Fibroblast of upper back skin (primary cell): ENCODE measurements at regions not wholly inside any gene's neighbourhood (a gene's known extent, or its start where the extent isn't known, plus 50 kb on each side); places are given as distances from the start of the nearest gene placed in this dataset.
"Not testable (repeated sequence)": the region's sequence is repeated elsewhere in the genome, so short reads cannot be mapped to it uniquely, and the experiment has no call there.

Source experiments
- DNase-seq: peaks from one replicate; pipeline ENCODE4 v3.0.0-alpha.2; 2013

DNA sequence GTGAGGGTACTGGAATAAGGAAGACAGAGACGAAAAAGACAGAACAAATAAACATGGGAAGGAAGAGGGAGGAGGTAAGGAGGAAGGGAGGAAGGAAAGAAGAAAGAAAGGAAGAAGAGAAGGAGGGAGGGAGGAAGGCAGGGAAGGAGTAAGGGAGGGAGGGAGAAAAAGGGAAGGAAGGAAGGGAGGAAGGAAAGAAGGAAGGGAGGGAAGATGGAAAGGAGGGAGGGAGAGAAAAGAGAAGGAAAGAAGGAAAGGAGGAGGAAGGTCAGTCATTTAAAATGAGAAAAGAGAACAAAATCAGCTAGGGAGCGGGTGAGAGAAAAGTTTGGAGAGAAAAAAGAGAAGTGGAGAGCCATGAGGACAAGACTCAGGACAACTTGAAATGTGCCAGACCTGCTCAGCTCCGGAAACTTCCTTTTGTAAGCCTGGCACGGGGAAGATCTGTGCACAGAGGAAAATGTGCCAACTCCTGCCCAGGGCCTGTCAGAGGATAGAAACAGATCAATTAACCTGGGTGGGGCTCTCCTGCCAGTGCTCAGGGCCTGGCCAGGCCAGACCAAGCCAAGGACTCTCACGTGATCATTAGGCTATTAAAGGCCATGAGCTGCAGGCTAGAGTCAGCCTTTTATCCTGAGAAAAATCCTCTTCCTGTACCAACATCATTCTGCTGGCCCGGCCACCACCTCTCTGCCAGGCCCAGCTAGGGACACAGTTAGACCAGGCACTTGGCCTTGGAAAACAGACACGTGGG is 50.1 kb upstream of the BCL6 start:
- DNase-seq, result no peak

DNA sequence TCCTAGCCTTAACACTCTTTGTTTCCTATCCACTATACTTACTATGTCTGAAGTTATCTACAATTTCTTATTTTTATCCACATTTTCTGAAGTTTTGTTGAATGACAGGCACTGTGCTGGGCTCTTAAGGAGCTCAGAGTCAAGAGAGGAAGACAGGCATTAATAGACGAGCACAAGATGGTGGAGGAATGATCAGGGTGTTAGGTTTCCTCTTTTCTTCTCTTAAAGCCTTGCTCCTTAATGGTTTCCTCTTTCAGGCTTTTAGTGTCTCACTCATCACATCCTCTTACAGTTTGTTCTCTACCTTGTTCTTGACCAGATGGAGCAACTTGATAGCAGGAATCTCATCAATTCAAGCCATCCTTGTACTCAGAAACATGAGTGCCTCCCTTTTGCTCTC is 52.9 kb upstream of the BCL6 start:
- DNase-seq, result no peak

DNA sequence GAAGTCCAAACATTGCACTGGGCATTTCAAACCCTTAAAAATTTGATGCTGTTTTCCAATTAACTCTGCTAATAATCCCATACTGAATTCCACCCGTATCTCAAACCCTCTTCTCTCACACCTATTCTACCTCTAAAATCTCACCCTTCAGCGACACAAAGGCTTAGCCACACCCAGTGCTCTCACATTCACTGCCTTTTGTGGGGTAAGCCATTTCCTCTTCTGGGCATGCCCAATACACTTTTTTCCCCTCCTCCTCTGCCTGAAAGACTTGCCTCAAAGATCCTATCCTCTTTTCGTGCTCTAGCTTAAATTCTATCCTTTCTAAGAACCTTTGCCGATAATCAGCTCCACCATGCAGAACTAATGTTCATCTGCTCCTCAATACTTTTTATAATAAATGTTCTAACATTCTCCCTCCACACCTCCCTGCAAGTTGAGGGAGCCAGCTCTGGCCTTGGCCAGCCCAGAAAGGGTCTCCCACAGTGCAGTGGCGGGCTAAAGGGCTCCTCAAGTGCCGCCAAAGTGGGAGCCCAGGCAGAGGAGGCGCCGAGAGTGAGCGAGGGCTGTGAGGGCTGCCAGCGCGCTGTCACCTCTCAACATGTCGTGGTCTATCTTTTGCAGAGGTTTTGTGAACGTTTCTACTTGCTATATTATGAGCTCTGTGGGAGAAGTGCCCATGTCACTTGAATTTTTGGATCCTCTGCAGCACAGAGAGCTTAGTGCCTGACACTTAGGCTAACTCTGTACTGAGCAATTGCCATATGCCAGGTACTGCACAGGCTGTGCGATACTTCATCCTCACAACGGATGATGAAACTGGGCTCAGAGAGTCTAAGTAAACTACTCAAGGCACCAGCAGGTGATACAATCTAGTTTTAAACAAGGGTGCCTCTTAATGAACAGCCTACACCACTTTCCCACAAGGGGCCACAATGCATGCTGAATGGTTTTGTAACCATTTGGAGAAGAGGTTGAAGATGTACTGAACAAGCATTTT is 53.6 kb upstream of the BCL6 start:
- DNase-seq, result no peak

DNA sequence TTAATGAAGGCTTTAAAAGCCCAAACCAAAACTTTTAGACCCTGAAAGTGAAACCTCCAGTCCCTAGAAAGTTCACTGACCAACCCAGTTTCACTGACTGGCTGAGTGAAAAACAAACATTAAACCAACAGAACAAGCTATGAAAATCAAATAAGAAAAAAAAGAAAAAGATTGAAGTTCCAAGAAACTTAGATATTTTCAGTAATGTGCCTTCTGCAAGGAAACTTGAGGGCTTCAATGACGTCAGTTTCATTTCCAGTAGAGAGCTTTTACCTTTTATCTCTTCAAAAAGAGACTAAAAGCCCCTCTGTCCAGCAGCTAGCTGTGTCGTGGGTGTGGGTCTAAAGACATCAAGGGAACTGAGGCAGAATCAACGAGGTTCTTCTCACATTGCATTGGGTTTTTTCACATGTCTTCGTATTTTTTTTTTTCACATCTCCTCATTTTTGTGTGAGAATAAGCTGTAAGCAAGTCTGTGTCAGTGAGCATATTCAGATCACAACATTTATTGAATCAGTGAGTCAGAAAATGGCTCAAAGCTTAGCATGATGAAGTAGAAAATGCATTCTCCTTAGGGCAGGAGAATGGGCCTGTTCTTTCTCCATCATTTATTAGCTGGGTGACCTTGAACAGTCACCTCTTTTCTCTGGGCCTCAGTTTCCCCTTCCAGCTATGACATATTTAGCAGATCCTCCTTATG is 54.8 kb upstream of the BCL6 start:
- DNase-seq, result no peak

DNA sequence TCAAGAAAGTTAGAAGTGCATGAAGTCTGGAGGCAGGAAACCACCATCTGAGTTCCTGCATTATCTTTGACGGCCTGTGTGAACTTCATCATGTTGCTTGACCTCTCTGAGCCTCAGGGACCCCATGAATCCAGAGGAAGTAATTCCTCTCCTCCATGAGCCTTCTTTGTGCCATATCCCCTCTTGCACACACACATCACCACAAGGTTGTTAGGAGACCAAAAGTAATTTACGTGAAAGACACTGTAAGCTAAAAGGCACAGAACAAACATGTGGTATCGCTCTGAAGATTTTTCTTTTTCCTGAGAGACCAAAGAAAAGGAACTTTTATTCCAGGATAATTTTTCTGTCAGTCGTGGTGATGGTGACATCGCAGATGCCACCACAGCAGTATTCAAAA is 55.9 kb upstream of the BCL6 start:
- DNase-seq, result no peak

DNA sequence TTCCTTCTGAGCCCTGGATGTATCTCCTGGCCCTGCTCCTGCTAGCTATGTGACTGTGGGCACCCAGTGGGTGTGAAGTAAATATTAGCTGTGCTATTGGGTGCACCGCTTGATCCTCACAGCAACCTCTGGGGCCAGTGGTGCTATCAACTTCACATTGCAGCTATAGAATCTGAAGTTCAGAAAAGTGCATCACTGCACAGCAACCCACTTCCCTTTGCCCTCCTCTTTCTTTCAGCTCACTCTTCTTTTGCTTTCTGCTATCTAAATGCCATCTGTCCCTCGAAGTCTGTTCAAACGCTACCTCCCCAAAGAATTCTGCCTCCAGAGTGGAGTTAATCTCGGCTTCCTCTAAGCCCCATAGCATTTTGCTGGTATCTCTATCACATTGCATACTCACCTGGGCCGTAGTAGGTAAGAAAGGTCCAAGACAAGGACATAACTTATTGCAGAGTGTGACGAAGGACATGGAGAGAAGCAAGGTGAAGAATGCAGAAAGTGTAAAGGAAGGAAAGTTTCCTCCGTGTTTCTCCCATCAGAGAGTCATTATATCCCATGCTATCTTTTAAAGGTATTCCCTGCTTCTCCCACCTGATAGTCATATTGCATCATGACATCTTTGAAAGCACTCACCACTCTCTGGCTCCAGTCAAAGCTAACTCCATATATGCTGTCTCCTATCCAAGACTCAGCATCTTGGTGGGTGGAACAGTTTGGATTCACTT is 57.1 kb upstream of the BCL6 start:
- no peak for DNase-seq

DNA sequence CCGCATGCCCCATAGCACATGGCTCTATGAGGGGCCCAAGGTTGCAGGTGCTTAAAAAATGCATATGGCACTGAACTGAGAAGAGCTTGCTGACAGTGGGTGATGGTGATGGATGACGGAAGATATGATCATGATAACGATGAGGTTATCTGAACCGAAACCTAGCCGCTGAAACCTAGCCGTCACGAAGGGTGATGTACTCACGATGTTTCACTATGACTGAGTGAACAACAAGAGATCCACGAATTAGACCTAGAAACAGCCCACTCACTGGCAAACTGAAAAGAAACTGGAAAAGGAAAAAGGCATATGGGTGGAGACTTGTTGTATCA is 57.6 kb upstream of the BCL6 start:
- DNase-seq, result no peak

DNA sequence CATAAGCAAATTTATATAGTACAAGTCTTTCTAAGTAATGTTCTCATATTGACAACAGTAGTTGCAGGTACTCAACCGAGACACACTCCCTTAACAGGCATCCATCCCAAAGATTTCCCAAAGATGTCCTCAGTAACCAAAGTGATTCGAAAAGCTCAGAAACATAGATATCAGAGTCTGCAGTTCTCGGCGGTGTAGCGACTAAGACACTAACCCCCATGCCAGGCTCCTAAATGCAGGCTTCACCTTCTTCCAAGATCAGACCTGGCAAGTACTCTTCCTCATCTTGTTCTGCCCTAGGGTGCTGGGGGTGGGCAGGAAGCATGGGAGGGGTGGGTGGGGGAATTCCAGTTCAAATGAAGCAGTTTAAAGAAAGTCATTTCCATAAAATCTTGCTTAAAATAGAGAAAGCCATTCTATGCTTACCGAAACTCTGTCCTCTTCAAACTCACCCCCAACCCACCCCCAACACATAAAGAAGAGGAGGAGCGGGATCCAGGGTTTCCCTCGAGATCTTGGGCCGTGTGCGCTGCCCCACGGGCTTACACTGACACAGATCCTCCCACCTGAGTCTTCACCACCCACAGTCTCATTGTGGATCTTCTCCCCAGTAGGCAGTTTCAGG is 59.0 kb upstream of the BCL6 start:
- DNase-seq, result no peak

DNA sequence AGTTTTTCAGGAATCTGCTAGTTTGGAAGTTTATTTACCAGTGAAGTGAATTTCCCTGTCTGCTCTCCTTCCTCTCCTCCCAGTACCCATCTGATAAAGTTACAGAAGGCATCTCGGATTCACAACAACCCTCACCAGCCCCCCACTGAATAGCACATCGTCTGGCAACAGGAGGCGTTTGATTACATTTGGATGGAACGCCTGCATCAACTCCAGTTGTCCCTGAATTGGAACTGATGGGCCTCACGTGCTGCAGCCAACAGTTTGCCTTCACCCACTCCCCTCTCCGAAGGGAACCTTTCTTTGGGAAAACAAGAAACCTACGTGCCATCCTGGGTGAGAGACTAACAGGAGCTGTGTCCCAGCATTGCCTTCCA is 59.5 kb upstream of the BCL6 start:
- no peak for DNase-seq

DNA sequence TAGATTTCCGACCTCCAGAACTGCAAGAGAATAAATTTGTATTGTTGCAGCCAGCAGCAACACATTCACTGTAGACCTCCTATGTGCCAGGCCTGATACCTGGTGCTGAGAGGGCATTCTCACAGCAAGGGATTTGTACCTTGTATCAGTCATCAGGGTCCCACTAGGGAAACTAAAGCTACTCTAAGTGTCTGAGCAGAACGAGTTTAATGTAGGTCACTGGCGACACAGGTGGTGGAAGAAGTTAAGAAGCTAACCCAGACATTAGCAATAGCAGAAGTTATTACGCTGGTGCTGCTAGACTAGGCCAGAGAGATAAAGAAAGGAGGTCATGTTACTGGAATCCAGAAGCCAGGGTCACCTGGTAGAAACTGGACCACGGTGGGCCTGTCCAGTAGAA is 60.5 kb upstream of the BCL6 start:
- DNase-seq, result no peak

DNA sequence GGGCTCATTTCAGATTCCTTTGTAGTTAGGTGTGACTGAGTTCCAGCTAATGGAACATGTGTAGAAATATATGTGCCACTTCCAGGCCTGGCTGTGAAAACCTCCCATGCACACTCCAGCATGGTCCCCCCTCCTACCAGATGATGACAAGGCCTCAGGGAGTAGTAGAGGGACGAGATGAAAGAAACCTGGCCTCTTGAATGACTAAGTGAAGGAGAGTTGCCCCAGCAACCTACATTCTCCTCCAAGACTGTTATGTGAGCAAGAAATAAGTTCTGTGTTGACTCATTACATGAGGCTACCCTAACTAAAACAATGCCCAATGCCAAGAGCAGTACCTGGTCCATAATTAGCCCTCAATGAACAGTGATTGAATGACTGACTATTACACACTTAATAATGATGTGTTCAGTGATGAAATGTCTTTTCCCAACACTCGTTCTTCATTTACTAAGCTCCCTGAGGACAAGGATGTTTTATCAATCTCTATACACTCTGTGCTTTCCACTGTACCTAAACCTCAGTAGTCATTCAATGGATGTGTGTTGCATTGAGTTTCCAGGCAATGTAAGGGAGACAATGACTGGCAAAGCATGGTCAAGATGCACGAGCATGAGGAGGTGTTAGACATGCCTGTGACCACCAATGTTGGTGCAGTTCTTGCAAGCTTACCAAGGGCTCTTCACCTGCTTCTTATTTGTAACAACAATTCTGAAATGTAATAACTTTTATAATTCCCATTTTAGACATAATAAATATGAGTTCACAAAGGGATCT is 62.0 kb upstream of the BCL6 start:
- peak; percentile 64 for DNase-seq

DNA sequence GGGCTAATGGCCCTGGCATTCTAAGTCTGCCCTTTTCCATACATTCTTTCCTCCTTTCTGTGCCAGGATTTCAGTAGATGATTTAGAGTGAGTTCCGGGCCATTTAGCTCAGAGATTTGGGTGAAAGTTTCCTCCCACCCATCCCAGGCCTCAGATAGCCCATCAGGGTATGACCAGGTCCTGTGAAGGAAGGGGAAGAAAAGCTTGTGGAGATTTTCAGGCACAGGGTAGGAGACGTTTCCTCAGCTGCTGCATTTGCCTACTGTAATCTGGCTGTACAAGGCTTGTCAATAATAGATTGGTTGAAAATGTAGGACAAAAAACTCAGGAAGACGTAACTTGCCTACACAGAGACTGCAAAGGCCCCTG is 63.2 kb upstream of the BCL6 start:
- DNase-seq, result no peak

DNA sequence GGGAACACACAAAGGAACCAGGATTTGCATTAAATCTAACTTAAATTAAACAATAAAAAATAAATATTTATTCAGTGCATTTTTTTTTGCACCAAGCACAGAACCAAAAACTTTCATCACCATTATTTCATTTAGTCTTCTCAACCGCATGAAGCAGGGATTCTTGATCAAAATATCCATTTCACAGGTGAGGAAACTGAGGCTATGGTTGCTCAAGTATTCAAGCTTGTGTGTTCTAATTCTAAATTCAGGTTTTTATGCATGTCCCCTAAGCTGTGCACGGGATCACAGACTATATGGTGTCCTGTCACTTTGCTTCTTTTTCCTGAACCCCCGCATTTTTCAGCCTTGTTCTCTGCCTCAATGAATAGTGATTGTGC is 64.3 kb upstream of the BCL6 start:
- no peak for DNase-seq

DNA sequence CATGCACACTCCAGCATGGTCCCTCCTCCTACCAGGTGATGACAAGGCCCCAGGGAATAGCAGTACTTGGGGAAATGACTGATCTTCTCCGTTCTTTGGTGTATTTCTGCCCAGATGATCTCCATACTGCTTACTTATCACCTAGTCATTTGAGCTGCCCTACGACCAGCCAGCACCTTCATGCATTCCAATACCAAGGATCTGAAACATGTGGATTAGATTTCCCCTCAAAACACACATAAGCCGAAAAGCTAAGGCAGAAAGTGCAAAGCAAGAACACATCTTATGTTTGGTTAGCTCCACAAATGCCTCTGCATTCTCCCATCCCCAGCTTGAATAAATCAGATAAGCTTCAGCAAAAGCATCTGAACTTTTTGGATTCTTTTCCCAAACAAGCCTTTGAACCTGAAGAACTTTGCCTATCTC is 64.8 kb upstream of the BCL6 start:
- DNase-seq, result peak; percentile 31

DNA sequence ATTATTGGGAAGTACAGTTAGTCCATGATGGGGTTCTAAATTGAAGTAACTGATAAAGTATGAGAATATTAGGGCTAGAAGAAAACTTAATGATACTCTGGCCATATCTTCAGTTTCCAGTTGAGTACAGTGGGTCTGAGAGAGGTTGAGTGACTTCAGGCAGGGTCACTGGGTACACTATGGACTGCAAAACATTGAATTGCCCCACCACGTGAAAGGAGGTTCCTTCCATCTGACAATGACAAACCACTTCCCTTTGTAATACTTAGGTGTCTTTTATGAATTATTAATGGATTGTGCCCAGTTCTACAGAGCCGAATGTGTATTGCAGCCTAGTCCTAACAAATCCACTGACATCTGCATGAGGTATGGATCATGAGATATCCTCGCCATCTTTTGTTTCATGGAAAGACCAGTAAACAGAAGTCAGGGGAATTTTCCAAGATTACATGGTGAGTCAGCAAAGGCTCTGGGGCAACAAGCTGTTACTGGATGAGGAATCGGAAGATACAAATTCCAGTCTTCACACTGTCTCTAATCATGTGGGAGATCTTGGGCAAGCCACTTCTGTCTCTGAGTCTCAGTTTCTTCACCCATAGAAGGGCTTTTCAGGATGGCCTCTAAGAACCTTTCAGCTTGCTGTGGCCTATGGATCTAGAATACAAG is 66.5 kb upstream of the BCL6 start:
- DNase-seq, result peak; percentile 65

DNA sequence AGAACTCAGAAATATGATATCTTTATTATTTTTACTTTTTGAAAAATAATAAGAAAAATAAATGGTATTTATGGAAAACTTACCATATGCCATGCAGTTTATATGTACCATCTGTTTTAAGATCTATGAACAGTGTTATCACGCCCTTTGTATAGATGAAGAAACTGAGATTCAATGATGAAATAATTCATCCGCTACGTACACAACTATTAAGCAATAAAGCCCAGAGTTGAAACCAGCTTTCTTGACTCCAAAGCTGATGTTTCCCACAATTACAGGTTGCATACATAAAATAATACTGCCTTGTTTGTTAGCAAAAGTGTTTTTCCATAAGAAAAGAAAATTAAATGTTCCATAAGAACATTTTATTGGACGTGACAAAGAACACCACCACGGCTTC is 67.2 kb upstream of the BCL6 start:
- DNase-seq, result no peak

DNA sequence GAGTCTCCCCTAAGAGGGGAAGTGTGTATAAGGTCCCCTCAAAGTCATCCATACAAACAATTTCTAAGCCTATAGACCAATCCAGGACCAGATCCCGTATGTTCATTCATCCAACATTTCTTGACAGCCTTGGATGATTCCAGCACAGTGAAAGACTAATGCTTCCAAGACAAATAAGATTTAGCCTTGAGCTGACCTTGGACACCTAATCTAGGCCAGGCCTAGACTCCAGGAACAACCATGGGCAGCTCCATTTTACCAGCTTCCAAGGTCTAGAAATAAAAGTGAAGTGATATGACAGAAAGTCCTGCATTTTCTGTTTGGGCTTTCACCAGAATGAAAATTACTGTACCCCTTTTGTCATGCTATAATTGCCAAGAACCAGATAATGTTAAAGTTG is 67.9 kb upstream of the BCL6 start:
- no peak for DNase-seq

DNA sequence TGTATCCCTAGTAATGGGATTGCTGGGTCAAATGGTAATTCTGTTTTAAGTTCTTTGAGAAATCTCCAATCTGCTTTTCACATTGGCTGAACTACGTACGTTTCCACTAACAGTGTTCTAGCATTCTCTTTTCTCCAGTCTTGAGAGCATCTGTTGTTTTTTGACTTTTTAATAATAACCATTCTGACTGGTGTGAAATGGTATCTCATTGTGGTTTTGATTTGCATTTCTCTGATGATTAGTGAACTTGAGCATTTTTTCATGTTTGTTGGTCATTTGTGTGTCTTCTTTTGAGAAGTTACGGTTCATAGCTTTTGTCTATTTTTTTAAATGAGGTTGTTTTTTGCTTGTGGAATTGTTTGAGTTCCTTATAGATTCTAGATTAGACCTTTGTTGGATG is 72.5 kb upstream of the BCL6 start:
- not testable (repeated sequence) for DNase-seq

DNA sequence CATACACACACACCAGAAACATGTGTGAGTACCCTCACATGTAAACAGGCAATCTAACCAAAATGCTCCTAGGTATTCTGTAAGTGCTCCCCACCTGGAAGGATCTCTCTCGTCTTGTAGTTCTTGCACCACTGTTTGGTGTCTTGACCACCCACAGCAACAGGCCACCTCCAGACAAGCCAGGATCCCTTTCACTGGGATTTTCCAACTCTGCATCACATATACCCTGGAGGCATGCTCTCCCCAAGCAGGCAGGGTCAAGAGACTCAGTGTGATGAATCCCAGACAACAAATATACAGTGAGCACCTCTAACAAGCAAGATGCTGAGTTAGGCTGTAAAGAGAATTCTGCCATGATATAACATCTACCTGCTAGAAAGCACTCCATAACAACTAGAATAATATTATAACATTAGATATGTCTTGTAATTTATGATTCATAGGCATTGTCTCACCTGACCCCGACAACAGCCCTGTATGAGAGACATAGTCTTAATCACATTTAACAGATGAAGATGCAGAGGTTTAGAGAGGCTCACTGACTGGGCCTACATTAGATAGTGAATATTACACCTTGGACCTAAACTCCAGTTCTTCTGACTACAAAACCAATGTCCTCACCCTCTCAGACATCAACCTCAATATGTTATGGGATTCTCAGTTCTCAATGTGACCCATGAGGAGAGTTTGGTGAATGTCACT is 76.5 kb upstream of the BCL6 start:
- DNase-seq, result no peak

DNA sequence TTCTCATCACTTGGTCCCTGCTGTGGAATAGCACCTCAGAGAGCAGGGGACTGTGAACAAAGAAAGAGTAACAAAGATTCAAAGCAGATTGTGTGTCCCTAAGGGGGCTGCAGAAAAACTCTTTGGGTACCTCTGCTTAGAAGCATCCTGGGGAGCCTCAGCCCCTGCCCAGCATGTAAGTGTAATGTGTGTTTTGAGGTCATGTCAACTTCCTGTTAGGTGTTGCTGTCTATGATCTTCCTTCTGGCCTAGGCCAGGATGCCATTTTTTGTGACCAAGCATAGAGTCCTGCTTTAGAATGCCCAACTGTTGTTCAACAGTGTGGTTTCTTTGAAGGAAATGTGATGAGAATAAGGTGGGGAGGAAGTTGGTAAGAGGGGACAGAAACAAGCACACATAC is 77.1 kb upstream of the BCL6 start:
- DNase-seq, result no peak

DNA sequence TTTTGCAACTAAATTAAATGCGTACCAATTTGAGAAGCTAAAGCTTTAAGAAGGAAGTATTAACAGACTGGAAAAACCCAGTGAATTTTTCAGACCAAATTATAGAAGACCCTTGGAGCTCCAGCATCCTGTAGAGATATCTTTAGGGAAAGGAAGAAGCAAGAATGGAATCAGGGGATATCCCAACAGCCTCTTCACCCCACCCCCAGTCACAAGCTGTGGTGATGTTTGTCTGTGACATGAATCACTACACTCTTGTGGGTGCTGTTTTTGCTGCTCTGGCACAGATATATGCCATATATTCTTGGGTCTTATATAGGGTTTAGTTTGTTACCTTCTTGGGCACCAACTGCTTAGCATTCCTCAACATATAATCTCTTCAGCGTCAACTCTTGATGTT is 78.5 kb upstream of the BCL6 start:
- DNase-seq, result no peak
